Neural cell (in vitro differentiated cells): ENCODE measurements at regions not wholly inside any gene's neighbourhood (a gene's known extent, or its start where the extent isn't known, plus 50 kb on each side); places are given as distances from the start of the nearest gene placed in this dataset.

ENCODE experiments used
- CTCF ChIP-seq: fragments of 450-650 bp; IDR thresholded peaks from 2 replicates; pipeline ENCODE4 v1.5.1; 2014; ENCODE audit warnings: antibody characterized with exemption, mild to moderate bottlenecking, moderate library complexity; ENCODE audit not compliant: poor library complexity, severe bottlenecking
- EP300 ChIP-seq: fragments of 450-650 bp; conservative IDR thresholded peaks from 2 replicates; pipeline ENCODE4 v1.6.1; 2014; ENCODE audit warnings: antibody characterized with exemption, mild to moderate bottlenecking, moderate library complexity; ENCODE audit not compliant: poor library complexity, severe bottlenecking
- EZH2 ChIP-seq: fragments of 200-600, 300-800 bp; shearing (Covaris generic), sonication (generic); IDR thresholded peaks from 2 replicates; pipeline ENCODE4 v1.6.1; 2014; ENCODE audit warnings: antibody characterized with exemption, low read length, borderline replicate concordance, mild to moderate bottlenecking; ENCODE audit not compliant: insufficient read depth, poor library complexity, severe bottlenecking
- POLR2AphosphoS5 ChIP-seq: IDR thresholded peaks from 2 replicates; pipeline ENCODE4 v1.6.1; 2012
- REST ChIP-seq: IDR thresholded peaks from 2 replicates; pipeline ENCODE4 v1.6.1; 2012; ENCODE audit warnings: borderline replicate concordance
- SMC3 ChIP-seq: fragments of 450-650 bp; conservative IDR thresholded peaks from 2 replicates; pipeline ENCODE4 v1.6.1; 2014; ENCODE audit warnings: antibody characterized with exemption, mild to moderate bottlenecking, moderate library complexity; ENCODE audit not compliant: poor library complexity
- TAF1 ChIP-seq: IDR thresholded peaks from 2 replicates; pipeline ENCODE4 v1.6.1; 2012; ENCODE audit warnings: low read depth

- TF ChIP-seq CTCF, result no peak
- no peak for TF ChIP-seq REST
- no peak for TF ChIP-seq EZH2
- no peak for TF ChIP-seq POLR2AphosphoS5
- no peak for TF ChIP-seq EP300
- TF ChIP-seq TAF1, result no peak
- no peak for TF ChIP-seq SMC3
Observed at GRCh38 chr7:46282155-46282554, 361.1 kb upstream of the IGFBP3 start.
